Astrocyte of the spinal cord (primary cell): ENCODE measurements at regions not wholly inside any gene's neighbourhood (a gene's known extent, or its start where the extent isn't known, plus 50 kb on each side); places are given as distances from the start of the nearest gene placed in this dataset.

Experiments
- DNase-seq: peaks from one replicate; pipeline ENCODE4 v3.0.0; 2011; ENCODE audit warnings: low read depth, low spot score
- H3K4me3 ChIP-seq: 2 replicates; pipeline ENCODE4 v1.5.1; 2011; ENCODE audit warnings: low read depth, mild to moderate bottlenecking, low read length, moderate library complexity
- CTCF ChIP-seq: IDR thresholded peaks from 2 replicates; pipeline ENCODE4 v1.5.1; 2012; ENCODE audit warnings: low read depth, mild to moderate bottlenecking, low read length, inconsistent platforms
- in situ Hi-C: cut with HindIII; loops from 2 replicates; pipeline ENCODE4 v1.10.0; 2017; ENCODE audit warnings: low sequenced_read_pairs

GRCh38 chr10:8455181-8455580 lies 400.7 kb downstream of the GATA3 start:
- in situ Hi-C loops, result no loop called here

GRCh38 chr10:8456386-8456785 lies 401.9 kb downstream of the GATA3 start:
- no peak for TF ChIP-seq CTCF
- no peak overlapping the region for H3K4me3 ChIP-seq
- no peak for DNase-seq
- in situ Hi-C loops, result no loop called here

More at GRCh38 chr10:8455181-8455580, 400.7 kb downstream of the GATA3 start:
- no peak for TF ChIP-seq CTCF
- no peak for DNase-seq
- H3K4me3 ChIP-seq, result no peak overlapping the region

GRCh38 chr10:8460626-8461025 lies 406.1 kb downstream of the GATA3 start:
- in situ Hi-C loops, result no loop called here
- no peak overlapping the region for H3K4me3 ChIP-seq
- no peak for DNase-seq
- TF ChIP-seq CTCF, result no peak

GRCh38 chr10:8462565-8462964 lies 408.1 kb downstream of the GATA3 start:
- TF ChIP-seq CTCF, result no peak
- DNase-seq, result no peak
- H3K4me3 ChIP-seq, result no peak overlapping the region
- in situ Hi-C loops, result no loop called here

- no peak for DNase-seq
- TF ChIP-seq CTCF, result no peak
- no peak overlapping the region for H3K4me3 ChIP-seq
- in situ Hi-C loops, result no loop called here
These were observed 409.4 kb downstream of the GATA3 start for GRCh38 chr10:8463853-8464252.

GRCh38 chr10:8468477-8468876 lies 414.0 kb downstream of the GATA3 start:
- no peak for DNase-seq
- in situ Hi-C loops, result no loop called here
- TF ChIP-seq CTCF, result no peak
- no peak overlapping the region for H3K4me3 ChIP-seq

GRCh38 chr10:8473205-8473604 lies 418.7 kb downstream of the GATA3 start:
- no peak for DNase-seq
- no peak overlapping the region for H3K4me3 ChIP-seq
- in situ Hi-C loops, result no loop called here
- no peak for TF ChIP-seq CTCF
